Fibroblast of pulmonary artery (primary cell): ENCODE measurements at regions not wholly inside any gene's neighbourhood (a gene's known extent, or its start where the extent isn't known, plus 50 kb on each side); places are given as distances from the start of the nearest gene placed in this dataset.

Experiments used
- DNase-seq: peaks from one replicate; pipeline ENCODE4 v3.0.0-alpha.2; 2010; ENCODE audit warnings: low read depth
- H3K4me3 ChIP-seq: replicated peaks from 2 replicates; pipeline ENCODE4 v1.5.1; 2011; ENCODE audit warnings: low read depth, mild to moderate bottlenecking, control low read depth, low read length, moderate library complexity
- CTCF ChIP-seq: IDR thresholded peaks from 2 replicates; pipeline ENCODE4 v1.5.1; 2011; ENCODE audit warnings: mild to moderate bottlenecking, control low read depth, low read length, inconsistent platforms; ENCODE audit errors: missing control alignments

GRCh38 chr2:2733818-2734217 lies 402.7 kb upstream of the MYT1L start:
- no peak for TF ChIP-seq CTCF

GRCh38 chr2:2732331-2733119 lies 401.4 kb upstream of the MYT1L start:
- DNase-seq = no peak
- no peak overlapping the region for H3K4me3 ChIP-seq
- no peak for TF ChIP-seq CTCF

More at GRCh38 chr2:2733818-2734217, 402.7 kb upstream of the MYT1L start:
- no peak for DNase-seq
- H3K4me3 ChIP-seq = no peak overlapping the region

GRCh38 chr2:2731816-2732284 lies 400.8 kb upstream of the MYT1L start:
- H3K4me3 ChIP-seq = no peak overlapping the region
- no peak for TF ChIP-seq CTCF
- no peak for DNase-seq

- TF ChIP-seq CTCF = no peak
- H3K4me3 ChIP-seq = no peak overlapping the region
- no peak for DNase-seq
These were observed 400.2 kb upstream of the MYT1L start for GRCh38 chr2:2731101-2731815.

- DNase-seq = no peak
- no peak for TF ChIP-seq CTCF
- H3K4me3 ChIP-seq = no peak overlapping the region
These were observed 399.3 kb upstream of the MYT1L start for GRCh38 chr2:2730301-2730833.

GRCh38 chr2:2729246-2729645 lies 398.2 kb upstream of the MYT1L start:
- DNase-seq = no peak
- TF ChIP-seq CTCF = no peak
- no peak overlapping the region for H3K4me3 ChIP-seq
